Renal pelvis (tissue), 1 donor: ENCODE measurements at regions not wholly inside any gene's neighbourhood (a gene's known extent, or its start where the extent isn't known, plus 50 kb on each side); places are given as distances from the start of the nearest gene placed in this dataset.

Experiments used
- DNase-seq: peaks from one replicate; pipeline ENCODE4 v3.0.0-alpha.2; 2013

DNA sequence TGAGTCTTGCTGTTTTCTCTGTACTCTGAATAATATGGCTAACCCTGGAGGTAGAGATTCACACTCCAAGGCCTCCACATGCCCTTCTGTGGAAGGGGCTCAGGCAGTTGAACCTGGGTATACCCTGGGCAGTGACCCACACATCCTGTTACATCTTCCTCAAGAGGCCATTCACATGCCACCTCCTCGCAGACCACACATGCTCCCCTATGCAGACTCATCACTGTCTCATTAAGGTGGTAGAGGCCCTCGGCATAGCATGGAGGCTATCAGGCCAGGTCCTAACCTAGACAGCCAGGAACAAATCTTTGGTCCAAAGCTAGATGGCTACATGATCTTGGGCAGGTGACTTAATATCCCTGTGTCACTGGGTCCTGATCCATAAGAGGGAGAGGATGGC, 363.9 kb upstream of the ZNF507 start:
- DNase-seq, result no peak

DNA sequence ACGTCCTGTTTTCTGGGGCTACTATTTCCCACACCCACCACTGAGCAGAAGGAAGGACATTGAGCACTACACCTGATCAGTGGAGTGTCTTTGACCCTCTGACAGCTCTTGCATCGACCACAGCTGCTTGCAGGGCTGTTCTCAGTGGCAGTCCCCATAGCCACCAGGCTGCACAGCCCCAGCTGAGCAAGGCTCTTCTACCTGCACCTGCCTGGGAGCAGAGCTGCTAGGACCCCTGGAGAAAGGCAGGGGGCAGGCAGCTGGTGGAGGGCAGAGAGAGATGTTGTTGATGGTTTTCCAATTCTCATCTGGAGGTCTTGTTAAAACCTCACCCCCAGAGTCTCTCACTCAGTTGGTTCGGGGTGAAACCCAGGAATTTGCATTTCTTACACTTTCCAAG, 361.8 kb upstream of the ZNF507 start:
- no peak for DNase-seq

DNA sequence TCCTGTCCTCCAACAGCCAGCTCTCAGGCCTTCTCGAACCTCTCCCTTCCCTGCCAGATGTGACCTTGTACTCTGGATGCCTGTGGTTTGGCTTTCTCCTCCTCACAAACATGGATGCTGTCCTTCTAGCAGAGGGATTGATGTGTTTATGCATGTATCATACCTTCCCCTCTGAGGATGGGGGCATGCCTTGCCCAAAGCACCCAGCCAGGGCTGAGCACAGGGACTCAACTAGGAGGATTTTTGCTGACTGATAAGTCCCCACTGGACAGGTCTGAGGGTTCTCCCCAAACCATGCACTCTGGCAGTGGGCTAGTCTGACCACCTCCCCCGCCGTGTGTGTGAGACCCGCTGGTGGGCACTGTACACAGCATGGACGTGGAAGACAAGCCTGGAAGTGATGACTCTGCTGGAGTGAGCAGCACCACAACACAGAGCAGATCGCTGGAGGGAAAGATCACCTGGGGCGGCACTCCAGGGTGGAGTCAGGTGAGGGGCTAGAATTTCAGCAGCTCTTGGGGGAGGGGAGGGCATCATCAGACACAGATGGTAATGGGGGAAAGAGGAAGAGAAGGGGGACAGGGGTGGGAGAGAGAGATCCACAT, 360.3 kb upstream of the ZNF507 start:
- no peak for DNase-seq

DNA sequence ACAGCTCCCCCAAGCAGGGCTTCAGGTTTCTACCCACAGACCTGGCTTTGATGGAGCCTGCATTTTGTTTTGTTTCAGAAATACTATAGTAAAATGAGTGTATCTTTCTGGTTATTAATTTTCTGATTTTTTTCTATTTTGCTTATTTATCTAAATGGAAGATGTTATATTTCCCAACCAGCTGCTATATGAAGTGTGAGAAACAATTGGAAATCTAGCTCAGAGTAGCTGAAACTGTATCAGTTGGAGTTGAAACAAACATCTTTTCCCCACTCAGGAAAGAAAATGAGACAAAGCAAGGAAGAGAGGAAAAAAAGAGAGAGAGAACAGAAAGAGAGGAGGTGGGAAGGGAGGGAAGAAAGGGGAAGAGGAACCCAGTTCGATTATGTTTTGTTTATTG, 358.5 kb upstream of the ZNF507 start:
- no peak for DNase-seq

- no peak for DNase-seq
These were observed 357.2 kb upstream of the ZNF507 start for GRCh38 chr19:31988256-31988655.

DNA sequence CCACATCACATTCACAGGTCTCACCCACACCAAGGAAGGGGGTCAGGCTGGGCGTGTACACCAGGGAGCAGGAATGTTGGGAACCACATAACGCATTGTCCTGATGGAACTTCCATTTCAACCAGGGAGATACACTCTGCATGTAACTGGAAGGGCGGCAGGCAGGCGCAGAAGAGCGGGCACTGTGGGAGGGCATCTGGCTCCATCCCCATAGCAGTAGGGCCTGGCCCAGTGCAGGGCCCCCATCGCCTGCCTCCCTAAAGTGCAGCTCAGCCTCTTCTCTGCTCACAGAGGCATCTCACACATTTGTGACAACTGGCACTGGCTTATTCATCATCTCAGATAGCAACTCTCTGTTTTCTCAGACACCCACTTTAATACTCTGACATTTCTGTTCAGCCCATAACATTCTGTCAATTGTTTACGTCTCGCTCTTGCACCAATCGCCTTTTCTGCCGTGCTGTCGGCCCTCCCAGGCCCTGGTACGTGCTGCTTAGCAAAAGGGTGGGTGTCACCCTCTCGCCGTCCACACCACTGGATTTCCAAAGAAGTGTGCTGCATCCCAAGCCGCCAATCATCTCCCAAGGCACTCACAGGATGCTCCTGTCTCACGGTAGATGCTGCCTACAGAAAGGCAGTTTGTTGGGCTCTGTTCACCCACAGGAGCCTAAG, 353.3 kb upstream of the ZNF507 start:
- no peak for DNase-seq

- DNase-seq, result no peak
These were observed 352.7 kb upstream of the ZNF507 start for GRCh38 chr19:31992750-31993149.

DNA sequence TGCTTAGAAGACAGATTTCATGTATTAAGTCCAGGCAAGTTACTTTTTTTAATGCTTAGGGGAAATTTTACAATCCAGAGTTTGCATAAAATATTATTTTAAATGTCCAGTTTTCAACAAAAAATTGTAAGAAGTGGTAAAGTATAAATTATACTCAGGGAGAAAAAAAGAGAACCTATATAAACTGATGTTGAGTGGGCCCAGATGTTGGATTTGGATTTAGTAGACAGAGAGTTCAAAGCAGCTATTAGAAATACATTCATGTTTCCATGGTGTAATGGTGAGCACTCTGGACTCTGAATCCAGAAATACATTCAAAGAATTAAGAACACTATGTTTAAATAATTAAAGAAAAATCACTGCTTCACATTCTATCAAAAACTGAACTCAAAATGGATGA, 349.9 kb upstream of the ZNF507 start:
- DNase-seq, result peak; percentile 31

- DNase-seq, result no peak
These were observed 335.3 kb upstream of the ZNF507 start for GRCh38 chr19:32010071-32010470.

- DNase-seq, result no peak
These were observed 333.2 kb upstream of the ZNF507 start for GRCh38 chr19:32012206-32012605.

- DNase-seq, result no peak
These were observed 332.4 kb upstream of the ZNF507 start for GRCh38 chr19:32012886-32013631.

GRCh38 chr19:32017176-32017953, 328.0 kb upstream of the ZNF507 start:
- DNase-seq, result no peak

DNA sequence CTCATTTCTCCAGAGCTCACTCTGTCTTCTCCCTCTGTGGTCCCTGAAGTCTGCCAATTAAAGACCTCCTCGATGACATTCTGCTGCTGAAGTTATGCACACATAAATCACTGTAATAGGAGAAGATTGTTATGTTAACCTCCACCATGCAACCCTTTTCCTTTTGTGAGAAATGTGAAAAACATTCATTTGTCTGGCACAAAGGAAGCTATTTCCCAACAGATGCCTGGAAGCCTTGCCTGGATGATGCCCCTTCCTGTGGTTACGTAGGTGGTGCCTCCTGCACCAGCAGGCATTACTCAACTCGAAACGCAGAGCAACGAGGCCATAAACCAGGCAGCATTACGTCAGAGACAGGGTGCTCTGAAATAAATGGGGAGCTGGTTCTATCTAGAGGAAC, 327.4 kb upstream of the ZNF507 start:
- peak; percentile 67 for DNase-seq

DNA sequence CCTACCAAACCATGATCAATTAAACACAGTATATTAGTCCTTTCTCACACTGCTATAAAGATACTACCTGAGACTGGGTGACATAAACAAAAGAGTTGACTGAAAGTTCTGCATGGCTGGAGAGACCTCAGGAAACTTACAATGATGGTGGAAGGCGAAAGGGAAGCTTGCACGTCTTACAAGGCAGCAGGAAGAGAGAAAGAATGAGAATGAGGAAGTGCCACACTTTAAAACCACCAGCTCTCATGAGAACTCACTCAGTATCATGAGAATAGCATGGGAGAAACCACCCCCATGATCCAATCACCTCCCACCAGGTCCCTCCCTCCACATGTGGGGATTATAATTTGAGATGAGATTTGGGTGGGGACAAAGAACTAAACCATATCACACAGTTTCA, 324.9 kb upstream of the ZNF507 start:
- no peak for DNase-seq

DNA sequence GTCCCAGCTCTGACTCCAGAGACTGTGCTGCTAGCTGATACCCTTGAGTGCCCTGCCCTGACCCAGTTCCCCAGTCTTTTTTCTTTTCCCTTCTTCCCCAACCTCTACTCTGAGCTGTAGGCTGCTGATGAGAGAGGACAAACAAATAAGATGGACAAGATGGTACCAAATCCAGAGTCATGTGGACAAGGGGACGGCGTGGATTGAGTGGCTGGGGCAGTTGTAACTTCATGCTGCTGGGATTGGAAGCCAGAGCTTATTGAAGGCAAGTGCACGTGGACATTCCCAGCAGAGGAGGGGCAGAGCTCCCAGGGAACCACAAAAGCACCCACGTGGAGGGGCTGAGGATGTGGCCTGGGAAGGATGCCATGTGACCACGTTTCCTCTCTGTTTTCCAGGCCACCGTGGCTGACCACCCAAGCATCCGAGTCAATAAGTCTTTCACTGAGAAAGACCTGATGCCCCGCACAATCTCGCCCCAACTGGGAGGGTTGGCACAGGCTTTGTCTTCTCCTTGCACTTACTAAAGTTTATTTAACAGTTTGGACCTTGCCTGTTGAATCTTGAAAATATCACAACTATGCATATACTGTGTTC, 323.3 kb upstream of the ZNF507 start:
- no peak for DNase-seq

- no peak for DNase-seq
These were observed 322.5 kb upstream of the ZNF507 start for GRCh38 chr19:32022731-32023563.

- no peak for DNase-seq
These were observed 321.9 kb upstream of the ZNF507 start for GRCh38 chr19:32023564-32023832.

DNA sequence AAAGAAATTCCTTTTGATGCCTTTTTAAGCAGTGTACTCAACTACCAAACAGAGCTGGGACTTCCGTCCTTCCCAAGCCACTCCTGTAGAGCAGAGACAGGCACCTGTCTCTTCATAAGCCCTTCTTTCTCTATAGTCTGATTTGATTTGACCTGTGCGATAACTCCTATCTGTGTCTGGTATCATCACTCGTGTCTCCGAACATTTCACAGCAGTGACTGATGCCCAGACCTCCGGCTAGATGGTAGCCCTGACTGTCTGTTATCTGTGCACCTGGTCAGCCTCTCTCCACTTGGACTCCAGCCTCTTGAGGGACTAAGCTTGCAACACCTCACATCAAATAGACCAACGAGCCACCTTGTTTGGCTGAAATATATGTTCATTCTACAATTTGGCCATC, 316.2 kb upstream of the ZNF507 start:
- no peak for DNase-seq

GRCh38 chr19:32032561-32032960, 312.8 kb upstream of the ZNF507 start:
- DNase-seq, result no peak

DNA sequence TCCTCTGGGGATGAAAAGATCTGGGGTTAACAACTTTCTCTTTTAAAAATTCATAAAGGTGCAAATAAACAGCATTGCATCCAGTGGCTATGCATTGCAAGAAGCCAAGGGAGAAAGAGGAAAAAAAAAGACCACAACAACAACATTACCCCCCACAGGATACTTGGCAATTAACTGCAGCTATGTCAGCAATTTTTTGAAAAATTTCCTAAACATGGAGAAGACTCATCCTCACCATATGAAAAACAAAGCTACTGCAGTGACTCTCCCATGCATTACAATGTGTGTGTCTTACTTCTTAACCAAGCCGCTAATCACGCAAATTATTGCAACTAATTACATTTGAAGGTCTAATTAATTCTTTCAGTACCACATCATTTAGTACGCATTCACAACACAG, 309.8 kb upstream of the ZNF507 start:
- no peak for DNase-seq
